ENCODE measurements at regions not wholly inside any gene's neighbourhood (a gene's known extent, or its start where the extent isn't known, plus 50 kb on each side); places are given as distances from the start of the nearest gene placed in this dataset.

GRCh38 chr18:8556424-8556823, 52.8 kb upstream of the RAB12 start:
- intact Hi-C loops (cut with micrococcal nuclease): no loop called here
- CTCF ChIA-PET: no interaction called here
- H3K79me2 ChIP-seq (ENCODE audit: insufficient read depth, low read length): no peaks in the 10 kb centered on the region

More at GRCh38 chr18:8556424-8556823, 52.8 kb upstream of the RAB12 start:
- TF ChIP-seq ZFX (IDR thresholded peaks at IDR 0.05) (no peak), CBX3 (IDR thresholded peaks at IDR 0.05; ENCODE audit: low read depth) (no peak)
- TF ChIP-seq, protein P1, sequence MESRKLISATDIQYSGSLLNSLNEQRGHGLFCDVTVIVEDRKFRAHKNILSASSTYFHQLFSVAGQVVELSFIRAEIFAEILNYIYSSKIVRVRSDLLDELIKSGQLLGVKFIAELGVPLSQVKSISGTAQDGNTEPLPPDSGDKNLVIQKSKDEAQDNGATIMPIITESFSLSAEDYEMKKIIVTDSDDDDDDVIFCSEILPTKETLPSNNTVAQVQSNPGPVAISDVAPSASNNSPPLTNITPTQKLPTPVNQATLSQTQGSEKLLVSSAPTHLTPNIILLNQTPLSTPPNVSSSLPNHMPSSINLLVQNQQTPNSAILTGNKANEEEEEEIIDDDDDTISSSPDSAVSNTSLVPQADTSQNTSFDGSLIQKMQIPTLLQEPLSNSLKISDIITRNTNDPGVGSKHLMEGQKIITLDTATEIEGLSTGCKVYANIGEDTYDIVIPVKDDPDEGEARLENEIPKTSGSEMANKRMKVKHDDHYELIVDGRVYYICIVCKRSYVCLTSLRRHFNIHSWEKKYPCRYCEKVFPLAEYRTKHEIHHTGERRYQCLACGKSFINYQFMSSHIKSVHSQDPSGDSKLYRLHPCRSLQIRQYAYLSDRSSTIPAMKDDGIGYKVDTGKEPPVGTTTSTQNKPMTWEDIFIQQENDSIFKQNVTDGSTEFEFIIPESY (IDR thresholded peaks at IDR 0.05; ENCODE audit: extremely low read depth, insufficient replicate concordance, low read length): no peak
- Histone ChIP-seq H3K4me2 (ENCODE audit: low read length) (no peak overlapping the region), H2AFZ (ENCODE audit: low read depth, low read length, poor library complexity, severe bottlenecking) (no peak overlapping the region), H3K36me3 (ENCODE audit: control insufficient read depth in 1 of 2, insufficient read depth in 2 of 2, low read length in 2 of 2) (no peaks in the 10 kb centered on the region), H3K27ac (ENCODE audit: low read depth, low read length) (no peak overlapping the region), H3K27me3 (ENCODE audit: insufficient read depth, low read length) (no peaks in the 10 kb centered on the region), H3K9ac (ENCODE audit: low read length) (no peak overlapping the region), H3K4me3 (replicated peaks in 1 of 2; ENCODE audit: low read depth in 1 of 2, low read length in 2 of 2) (no peak overlapping the region), H3K9me2 (ENCODE audit: insufficient read depth) (no peaks in the 10 kb centered on the region), H3K4me1 (ENCODE audit: control insufficient read depth in 1 of 2, insufficient read depth in 2 of 2, low read length in 2 of 2) (no peaks in the 10 kb centered on the region), H4K20me1 (ENCODE audit: insufficient read depth) (no peaks in the 10 kb centered on the region), H3K9me3 (ENCODE audit: control insufficient read depth in 1 of 2, insufficient read depth in 1 of 2, low read depth in 1 of 2, low read length in 2 of 2) (no peaks in the 10 kb centered on the region)
- no peak for ATAC-seq
- POLR2A ChIA-PET: no interaction called here
- RAD21 ChIA-PET (ENCODE audit: low non-redundant PET in 1 of 2, low total read pairs in 2 of 2, uncharacterized antibody in 2 of 2, unreplicated experiment in 2 of 2): no interaction called here
- BruUV-seq (replicated peaks): no TSS peak
- no peak for DNase-seq (ENCODE audit: low read depth, low spot score)
